SK-N-MC (cell line): ENCODE measurements at regions not wholly inside any gene's neighbourhood (a gene's known extent, or its start where the extent isn't known, plus 50 kb on each side); places are given as distances from the start of the nearest gene placed in this dataset.

Experiments
- EZH2 ChIP-seq: fragments of 200-600 bp; sonication (generic); IDR thresholded peaks from one replicate; pipeline ENCODE4 v1.6.1; 2017; ENCODE audit warnings: antibody characterized with exemption
- POLR2AphosphoS5 ChIP-seq: IDR thresholded peaks from 2 replicates; pipeline ENCODE4 v1.6.1; 2012; ENCODE audit warnings: mild to moderate bottlenecking, low read depth, low read length, borderline replicate concordance

DNA sequence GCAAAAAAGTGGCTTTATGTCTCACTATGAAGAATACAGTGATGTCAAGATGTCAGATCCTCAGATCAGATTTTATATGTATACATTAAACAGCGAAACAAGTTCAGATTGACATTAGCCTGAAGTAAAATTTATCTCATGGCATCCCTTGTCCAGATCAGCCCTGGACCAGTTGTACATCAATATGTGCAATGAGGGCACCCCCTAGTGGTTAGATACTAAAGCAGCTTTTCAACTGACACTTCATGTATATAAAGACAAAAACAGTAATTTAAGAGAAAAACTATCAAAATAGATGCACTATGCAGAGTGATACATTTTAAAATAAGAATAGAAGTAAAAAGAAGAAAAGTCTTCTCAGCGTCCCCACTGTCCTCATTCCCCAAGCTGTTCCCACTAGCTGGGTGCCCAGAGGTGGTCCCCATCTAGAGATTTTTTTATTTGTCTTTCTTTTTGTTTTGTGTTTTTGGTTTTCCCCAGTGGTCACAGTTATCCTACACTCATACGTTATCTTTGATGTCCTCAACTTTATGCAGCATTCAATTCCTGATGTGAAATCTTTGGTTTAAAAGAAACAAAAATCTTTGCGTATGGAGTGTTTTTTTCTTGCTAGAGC is 2193.4 kb upstream of the RAG2 start:
- TF ChIP-seq EZH2 (no peak), POLR2AphosphoS5 (no peak)
